Ovary (tissue), 7 donors: ENCODE measurements at regions not wholly inside any gene's neighbourhood (a gene's known extent, or its start where the extent isn't known, plus 50 kb on each side); places are given as distances from the start of the nearest gene placed in this dataset.

Experiments used
- DNase-seq, 5 donors: peaks; one replicate each; pipeline ENCODE4 v3.0.0-alpha.2; 2019 to 2020
- H3K27ac ChIP-seq, 2 donors: fragments of 200-600 bp; one replicate each; pipeline versions ENCODE4 v1.5.1 to v1.8.0; 2019 to 2022
- H3K27me3 ChIP-seq: fragments of 200-600 bp; one replicate; pipeline ENCODE4 v1.8.0; 2022
- H3K36me3 ChIP-seq: fragments of 200-600 bp; sonication (generic); one replicate; pipeline ENCODE4 v1.5.1; 2019
- H3K4me1 ChIP-seq: one replicate; pipeline ENCODE4 v1.8.1; 2013; ENCODE audit warnings: mild to moderate bottlenecking, moderate library complexity; ENCODE audit not compliant: insufficient read depth
- H3K4me3 ChIP-seq: fragments of 200-600 bp; sonication (generic); one replicate; pipeline ENCODE4 v1.5.1; 2017
- H3K9me3 ChIP-seq, 2 donors: fragments of 200-600 bp in 1 of 2; sonication (generic) in 1 of 2; one replicate each; pipeline versions ENCODE4 v1.5.1 to v1.8.1; 2013 to 2019; ENCODE audit warnings: mild to moderate bottlenecking in 1 of 2, moderate library complexity in 1 of 2
- CTCF ChIP-seq, 3 donors: fragments of 450-650 bp in 2 of 3; fragments of 200-600 bp in 1 of 3; IDR thresholded peaks; one replicate each; pipeline versions ENCODE4 v1.5.1 to v1.8.0; 2016 to 2022; ENCODE audit warnings: antibody characterized with exemption in 3 of 3, mild to moderate bottlenecking in 1 of 3
- EP300 ChIP-seq: sonication (generic); formaldehyde crosslinking; IDR thresholded peaks from one replicate; pipeline ENCODE4 v1.6.1; 2017; ENCODE audit warnings: antibody characterized with exemption
- POLR2A ChIP-seq: fragments of 450-650 bp; IDR thresholded peaks from one replicate; pipeline ENCODE4 v1.6.1; 2017; ENCODE audit warnings: antibody characterized with exemption, mild to moderate bottlenecking, moderate library complexity
- WGBS, 3 donors: extraction: QIAGEN DNeasy Blood & Tissue Kit in 1 of 3; methylation state at CpG; one replicate each; pipeline versions ENCODE4 v1.1.5 to v1.1.7; 2013 to 2017; 5-methylcytosine and 5-hydroxymethylcytosine counted together
- intact Hi-C, 4 donors: fragments of 100-400 bp; cut with DNase I; formaldehyde crosslinking; loops; one replicate each; pipeline versions ENCODE4 v1.11.0 to v1.15.1; 2022 to 2023
- donor health status: DM: no; HTN: no; CAD: no; lungs with moderate emphysema.
- donor health status: DM: no; HTN: no; CAD: no.
- donor health status: Bipolar disorder and iron deficiency.
- donor health status: DM: no; HTN: no; CAD: no.
- donor health status: DM: yes; HTN: yes; CAD: no.

GRCh38 chr4:135354876-135355275 is 1153.3 kb upstream of the PABPC4L start:
- Histone ChIP-seq H3K27ac (no peak overlapping the region), H3K9me3 (no peaks in the 10 kb centered on the region), H3K27me3 (no peaks in the 10 kb centered on the region), H3K4me1 (no peaks in the 10 kb centered on the region), H3K4me3 (no peak overlapping the region), H3K36me3 (no peaks in the 10 kb centered on the region)
- 74 to 82% (median 81%) methylated on average over 1 of the region's 1 CpG for WGBS, 3 donors
- intact Hi-C loops = no loop called here
- no peak for DNase-seq
- TF ChIP-seq EP300 (no peak), CTCF (IDR thresholded peaks at IDR 0.05) (no peak), POLR2A (no peak)

GRCh38 chr4:135353008-135353407 is 1151.4 kb upstream of the PABPC4L start:
- intact Hi-C loops = no loop called here
- Histone ChIP-seq H3K36me3 (no peaks in the 10 kb centered on the region), H3K4me1 (no peaks in the 10 kb centered on the region), H3K27ac (no peak overlapping the region), H3K27me3 (no peaks in the 10 kb centered on the region), H3K4me3 (no peak overlapping the region), H3K9me3 (no peaks in the 10 kb centered on the region)
- no peak for DNase-seq
- no peak for TF ChIP-seq EP300
- TF ChIP-seq POLR2A = no peak
- no peak for TF ChIP-seq CTCF (IDR thresholded peaks at IDR 0.05)
- WGBS, 3 donors = 61 to 83% (median 74%) methylated on average over 3 of the region's 3 CpGs

- no peak overlapping the region for H3K4me3 ChIP-seq
- no peak overlapping the region for H3K27ac ChIP-seq
- no peaks in the 10 kb centered on the region for H3K27me3 ChIP-seq
- no peaks in the 10 kb centered on the region for H3K4me1 ChIP-seq
- TF ChIP-seq POLR2A (no peak), EP300 (no peak), CTCF (IDR thresholded peaks at IDR 0.05) (no peak)
- no peaks in the 10 kb centered on the region for H3K36me3 ChIP-seq
- H3K9me3 ChIP-seq = no peaks in the 10 kb centered on the region
- intact Hi-C loops = no loop called here
- no peak for DNase-seq
- WGBS, 3 donors = 90 to 100% (median 100%) methylated on average over 2 of the region's 2 CpGs
Observed at GRCh38 chr4:135344492-135344891, 1142.9 kb upstream of the PABPC4L start.

GRCh38 chr4:135338181-135338580 is 1136.6 kb upstream of the PABPC4L start:
- Histone ChIP-seq H3K4me3 (no peak overlapping the region), H3K36me3 (no peaks in the 10 kb centered on the region), H3K27ac (no peak overlapping the region), H3K9me3 (no peaks in the 10 kb centered on the region), H3K4me1 (no peaks in the 10 kb centered on the region), H3K27me3 (no peaks in the 10 kb centered on the region)
- DNase-seq = no peak
- TF ChIP-seq POLR2A (no peak), EP300 (no peak), CTCF (IDR thresholded peaks at IDR 0.05) (no peak)
- intact Hi-C loops = no loop called here

GRCh38 chr4:135325264-135325663 is 1123.7 kb upstream of the PABPC4L start:
- Histone ChIP-seq H3K4me3 (no peak overlapping the region), H3K27ac (no peak overlapping the region), H3K36me3 (no peaks in the 10 kb centered on the region), H3K4me1 (no peaks in the 10 kb centered on the region), H3K27me3 (no peaks in the 10 kb centered on the region), H3K9me3 (no peaks in the 10 kb centered on the region)
- TF ChIP-seq CTCF (IDR thresholded peaks at IDR 0.05) (no peak), POLR2A (no peak), EP300 (no peak)
- no peak for DNase-seq
- WGBS, 3 donors = 30 to 40% (median 33%) methylated on average over 2 of the region's 2 CpGs
- intact Hi-C loops = no loop called here
